Trophoblast cell (in vitro differentiated cells and primary cell): ENCODE measurements at regions not wholly inside any gene's neighbourhood (a gene's known extent, or its start where the extent isn't known, plus 50 kb on each side); places are given as distances from the start of the nearest gene placed in this dataset.

Source experiments
- DNase-seq, 2 donors: peaks; one replicate each; pipeline ENCODE4 v3.0.0-alpha.2; 2016
- H2AFZ ChIP-seq: 2 replicates; pipeline ENCODE4 v1.6.1; 2013; ENCODE audit warnings: low read length, moderate library complexity, mild to moderate bottlenecking; ENCODE audit not compliant: insufficient read depth, poor library complexity
- H2AK5ac ChIP-seq: 2 replicates; pipeline ENCODE4 v1.6.1; 2013; ENCODE audit warnings: mild to moderate bottlenecking, low read length
- H2BK120ac ChIP-seq: 2 replicates; pipeline ENCODE4 v1.6.1; 2013; ENCODE audit warnings: low read length, mild to moderate bottlenecking, moderate library complexity; ENCODE audit not compliant: insufficient read depth, poor library complexity
- H2BK12ac ChIP-seq: 2 replicates; pipeline ENCODE4 v1.6.1; 2013; ENCODE audit warnings: mild to moderate bottlenecking, low read length, moderate library complexity
- H2BK5ac ChIP-seq: 2 replicates; pipeline ENCODE4 v1.6.1; 2013; ENCODE audit warnings: low read length, low read depth, moderate library complexity, mild to moderate bottlenecking; ENCODE audit not compliant: poor library complexity
- H3K14ac ChIP-seq: 2 replicates; pipeline ENCODE4 v1.6.1; 2013; ENCODE audit warnings: mild to moderate bottlenecking, low read length
- H3K18ac ChIP-seq: 2 replicates; pipeline ENCODE4 v1.6.1; 2013; ENCODE audit warnings: mild to moderate bottlenecking, low read length
- H3K23ac ChIP-seq: 2 replicates; pipeline ENCODE4 v1.6.1; 2013; ENCODE audit warnings: low read length
- H3K27ac ChIP-seq: 2 replicates; pipeline ENCODE4 v1.5.1; 2013; ENCODE audit warnings: low read depth, mild to moderate bottlenecking, inconsistent platforms, low read length, moderate library complexity
- H3K27me3 ChIP-seq: 2 replicates; pipeline ENCODE4 v1.6.1; 2013; ENCODE audit warnings: inconsistent platforms, mild to moderate bottlenecking, low read length, moderate library complexity; ENCODE audit not compliant: insufficient read depth
- H3K36me3 ChIP-seq, 2 experiments: 1 replicate in 1 of 2; 2 replicates in 1 of 2; pipeline ENCODE4 v1.6.1; 2013; ENCODE audit warnings: low read length in 2 of 2, mild to moderate bottlenecking in 2 of 2, moderate library complexity in 1 of 2; ENCODE audit not compliant: insufficient read depth in 2 of 2, control insufficient read depth in 1 of 2
- H3K4ac ChIP-seq: 2 replicates; pipeline ENCODE4 v1.6.1; 2013; ENCODE audit warnings: low read depth, mild to moderate bottlenecking, low read length, moderate library complexity
- H3K4me1 ChIP-seq, 2 experiments: 1 replicate in 1 of 2; 2 replicates in 1 of 2; pipeline ENCODE4 v1.6.1; 2013; ENCODE audit warnings: low read length in 2 of 2, mild to moderate bottlenecking in 2 of 2, moderate library complexity in 1 of 2; ENCODE audit not compliant: insufficient read depth in 2 of 2, control insufficient read depth in 1 of 2
- H3K4me2 ChIP-seq: 2 replicates; pipeline ENCODE4 v1.6.1; 2013; ENCODE audit warnings: inconsistent platforms, mild to moderate bottlenecking, low read length, moderate library complexity
- H3K4me3 ChIP-seq: 2 replicates; pipeline ENCODE4 v1.5.1; 2013; ENCODE audit warnings: mild to moderate bottlenecking, low read depth, low read length, inconsistent platforms
- H3K79me1 ChIP-seq: one replicate; pipeline ENCODE4 v1.6.1; 2013; ENCODE audit warnings: low read length
- H3K79me2 ChIP-seq: 2 replicates; pipeline ENCODE4 v1.6.1; 2013; ENCODE audit warnings: low read length, mild to moderate bottlenecking; ENCODE audit not compliant: control insufficient read depth, insufficient read depth, poor library complexity
- H3K9ac ChIP-seq: 2 replicates; pipeline ENCODE4 v1.6.1; 2013; ENCODE audit warnings: mild to moderate bottlenecking, low read length
- H3K9me3 ChIP-seq: 2 replicates; pipeline ENCODE4 v1.6.1; 2013; ENCODE audit warnings: low read depth, mild to moderate bottlenecking, control low read depth, inconsistent platforms, low read length; ENCODE audit not compliant: insufficient read depth
- H4K12ac ChIP-seq: 2 replicates; pipeline ENCODE4 v1.6.1; 2013; ENCODE audit warnings: low read depth, mild to moderate bottlenecking, low read length, moderate library complexity
- H4K8ac ChIP-seq: 2 replicates; pipeline ENCODE4 v1.6.1; 2013; ENCODE audit warnings: low read depth, mild to moderate bottlenecking, low read length, moderate library complexity
- H4K91ac ChIP-seq: one replicate; pipeline ENCODE4 v1.6.1; 2013; ENCODE audit warnings: low read depth, mild to moderate bottlenecking, low read length, moderate library complexity
- WGBS: extraction: QIAGEN DNeasy Blood & Tissue Kit; methylation state at CpG from one replicate; pipeline ENCODE4 v1.1.7; 2013; ENCODE audit warnings: missing lambda C conversion rate; ENCODE audit not compliant: insufficient read length, insufficient coverage; ENCODE audit errors: extremely low coverage; 5-methylcytosine and 5-hydroxymethylcytosine counted together

- WGBS: no CpG with 5 or more reads among the region's 2 CpGs
- Histone ChIP-seq H3K36me3 (no peaks in the 10 kb centered on the region), H4K12ac (no peak overlapping the region), H3K4me1 (no peaks in the 10 kb centered on the region), H2AK5ac (no peak overlapping the region), H3K18ac (no peak overlapping the region), H3K4ac (no peak overlapping the region), H3K14ac (no peak overlapping the region), H3K4me2 (no peak overlapping the region), H3K9me3 (no peaks in the 10 kb centered on the region), H3K9ac (no peak overlapping the region), H2AFZ (no peak overlapping the region), H3K4me3 (no peak overlapping the region), H2BK120ac (no peak overlapping the region), H4K8ac (no peak overlapping the region), H3K79me1 (no peaks in the 10 kb centered on the region), H3K79me2 (no peaks in the 10 kb centered on the region), H3K27me3 (no peaks in the 10 kb centered on the region), H3K23ac (no peak overlapping the region), H2BK5ac (no peak overlapping the region), H3K27ac (no peak overlapping the region), H2BK12ac (no peak overlapping the region), H4K91ac (no peak overlapping the region)
- DNase-seq: no peak
These were observed 220.8 kb downstream of the MRPS30 start for GRCh38 chr5:45029553-45029952.

- Histone ChIP-seq H3K9me3 (no peaks in the 10 kb centered on the region), H3K79me2 (no peaks in the 10 kb centered on the region), H3K79me1 (no peaks in the 10 kb centered on the region), H3K23ac (no peak overlapping the region), H3K14ac (no peak overlapping the region), H3K4me2 (no peak overlapping the region), H2BK12ac (no peak overlapping the region), H3K4ac (no peak overlapping the region), H3K4me1 (no peaks in the 10 kb centered on the region), H2AK5ac (no peak overlapping the region), H3K4me3 (no peak overlapping the region), H2BK5ac (no peak overlapping the region), H4K8ac (no peak overlapping the region), H4K12ac (no peak overlapping the region), H3K9ac (no peak overlapping the region), H3K36me3 (no peaks in the 10 kb centered on the region), H4K91ac (no peak overlapping the region), H3K27ac (no peak overlapping the region), H3K27me3 (no peaks in the 10 kb centered on the region), H3K18ac (no peak overlapping the region), H2BK120ac (no peak overlapping the region), H2AFZ (no peak overlapping the region)
- DNase-seq: no peak
- WGBS: no CpG with 5 or more reads among the region's 1 CpG
These were observed 227.2 kb downstream of the MRPS30 start for GRCh38 chr5:45035991-45036390.

GRCh38 chr5:45037927-45038326, 229.2 kb downstream of the MRPS30 start:
- Histone ChIP-seq H2AFZ (no peak overlapping the region), H3K23ac (no peak overlapping the region), H3K4me3 (no peak overlapping the region), H2BK5ac (no peak overlapping the region), H3K4me2 (no peak overlapping the region), H3K36me3 (no peaks in the 10 kb centered on the region), H3K4me1 (no peaks in the 10 kb centered on the region), H3K27me3 (no peaks in the 10 kb centered on the region), H3K14ac (no peak overlapping the region), H2BK12ac (no peak overlapping the region), H3K9me3 (no peaks in the 10 kb centered on the region), H3K27ac (no peak overlapping the region), H4K91ac (no peak overlapping the region), H3K18ac (no peak overlapping the region), H3K79me1 (no peaks in the 10 kb centered on the region), H4K12ac (no peak overlapping the region), H4K8ac (no peak overlapping the region), H3K9ac (no peak overlapping the region), H3K4ac (no peak overlapping the region), H3K79me2 (no peaks in the 10 kb centered on the region), H2AK5ac (no peak overlapping the region), H2BK120ac (no peak overlapping the region)
- DNase-seq: no peak
- no CpG with 5 or more reads among the region's 3 CpGs for WGBS

GRCh38 chr5:45038366-45038987, 229.7 kb downstream of the MRPS30 start:
- H3K9ac ChIP-seq: no peak overlapping the region
- H3K4ac ChIP-seq: no peak overlapping the region
- no peak overlapping the region for H2BK120ac ChIP-seq
- no peak overlapping the region for H3K14ac ChIP-seq
- H3K23ac ChIP-seq: no peak overlapping the region
- H3K79me2 ChIP-seq: no peaks in the 10 kb centered on the region
- no CpG with 5 or more reads among the region's 3 CpGs for WGBS
- H3K27ac ChIP-seq: no peak overlapping the region
- H3K27me3 ChIP-seq: no peaks in the 10 kb centered on the region
- H4K91ac ChIP-seq: no peak overlapping the region
- no peak overlapping the region for H4K8ac ChIP-seq
- H3K4me2 ChIP-seq: no peak overlapping the region
- H2AK5ac ChIP-seq: no peak overlapping the region
- no peaks in the 10 kb centered on the region for H3K36me3 ChIP-seq
- H3K4me1 ChIP-seq: no peaks in the 10 kb centered on the region
- no peaks in the 10 kb centered on the region for H3K79me1 ChIP-seq
- no peak overlapping the region for H3K18ac ChIP-seq
- no peak overlapping the region for H3K4me3 ChIP-seq
- H4K12ac ChIP-seq: no peak overlapping the region
- H2BK12ac ChIP-seq: no peak overlapping the region
- DNase-seq: peak in 1 of 2 donors; percentile 42
- no peaks in the 10 kb centered on the region for H3K9me3 ChIP-seq
- no peak overlapping the region for H2AFZ ChIP-seq
- H2BK5ac ChIP-seq: no peak overlapping the region
